Lower lobe of right lung (tissue), 2 donors: ENCODE measurements at regions not wholly inside any gene's neighbourhood (a gene's known extent, or its start where the extent isn't known, plus 50 kb on each side); places are given as distances from the start of the nearest gene placed in this dataset.

ENCODE experiments used
- ATAC-seq, 2 donors: fragments of 200-7000 bp; cut with Tn5 transposase; one replicate each; pipeline ENCODE4 v1.9.1; 2020 to 2022; ENCODE audit warnings: mild to moderate bottlenecking in 2 of 2, moderate library complexity in 2 of 2
- DNase-seq: peaks from one replicate; pipeline ENCODE4 v3.0.0-alpha.2; 2020
- H3K27ac ChIP-seq: fragments of 200-600 bp; one replicate; pipeline ENCODE4 v1.8.0; 2022
- H3K27me3 ChIP-seq: fragments of 200-600 bp; one replicate; pipeline ENCODE4 v1.8.0; 2022; ENCODE audit warnings: low read depth
- H3K36me3 ChIP-seq: fragments of 200-600 bp; one replicate; pipeline ENCODE4 v1.8.0; 2022; ENCODE audit warnings: mild to moderate bottlenecking
- H3K4me1 ChIP-seq: fragments of 200-600 bp; one replicate; pipeline ENCODE4 v1.8.0; 2022
- H3K4me3 ChIP-seq: fragments of 200-600 bp; one replicate; pipeline ENCODE4 v1.8.0; 2022; ENCODE audit warnings: mild to moderate bottlenecking
- H3K9me3 ChIP-seq: fragments of 200-600 bp; one replicate; pipeline ENCODE4 v1.8.0; 2022
- CTCF ChIP-seq: fragments of 200-600 bp; IDR thresholded peaks from one replicate; pipeline ENCODE4 v1.8.0; 2022; ENCODE audit warnings: antibody characterized with exemption, mild to moderate bottlenecking
- intact Hi-C: fragments of 100-400 bp; cut with DNase I; formaldehyde crosslinking; loops from one replicate; pipeline ENCODE4 v1.11.0; 2022
- donor health status: DM: no; HTN: yes; CAD: no; lungs with severe emphysema.

- Histone ChIP-seq H3K9me3 (no peaks in the 10 kb centered on the region), H3K4me3 (no peak overlapping the region), H3K27ac (no peak overlapping the region), H3K27me3 (no peaks in the 10 kb centered on the region), H3K36me3 (no peaks in the 10 kb centered on the region), H3K4me1 (no peaks in the 10 kb centered on the region)
- intact Hi-C loops = no loop called here
- DNase-seq = no peak
- TF ChIP-seq CTCF = no peak
- ATAC-seq = no peak
These were observed 54.9 kb upstream of the EYS start for GRCh38 chr6:65761890-65762289.

- intact Hi-C loops = no loop called here
- no peak for TF ChIP-seq CTCF
- Histone ChIP-seq H3K27me3 (no peaks in the 10 kb centered on the region), H3K27ac (no peak overlapping the region), H3K4me3 (no peak overlapping the region), H3K9me3 (no peaks in the 10 kb centered on the region), H3K4me1 (no peaks in the 10 kb centered on the region), H3K36me3 (no peaks in the 10 kb centered on the region)
- DNase-seq (no peak), ATAC-seq (no peak)
These were observed 53.3 kb upstream of the EYS start for GRCh38 chr6:65760285-65760684.
